ENCODE measurements at regions not wholly inside any gene's neighbourhood (a gene's known extent, or its start where the extent isn't known, plus 50 kb on each side); places are given as distances from the start of the nearest gene placed in this dataset.

GRCh38 chr13:106129273-106129672, 406.2 kb downstream of the EFNB2 start:
- no peak for DNase-seq (ENCODE audit: low read depth)

GRCh38 chr13:106122234-106122633, 413.2 kb downstream of the EFNB2 start:
- DNase-seq (ENCODE audit: low read depth), result no peak

GRCh38 chr13:106121173-106121754, 414.2 kb downstream of the EFNB2 start:
- DNase-seq (ENCODE audit: low read depth), result no peak

- no peak for DNase-seq (ENCODE audit: low read depth)
Measured at GRCh38 chr13:106118996-106119395, 416.5 kb downstream of the EFNB2 start.

GRCh38 chr13:106118050-106118449, 417.4 kb downstream of the EFNB2 start:
- no peak for DNase-seq (ENCODE audit: low read depth)

GRCh38 chr13:106117640-106118039, 417.8 kb downstream of the EFNB2 start:
- DNase-seq (ENCODE audit: low read depth), result no peak

GRCh38 chr13:106117035-106117434, 418.4 kb downstream of the EFNB2 start:
- no peak for DNase-seq (ENCODE audit: low read depth)

- no peak for DNase-seq (ENCODE audit: low read depth)
Measured at GRCh38 chr13:106115081-106115480, 420.4 kb downstream of the EFNB2 start.

- no peak for DNase-seq (ENCODE audit: low read depth)
Measured at GRCh38 chr13:106113796-106114195, 421.7 kb downstream of the EFNB2 start.

- no peak for DNase-seq (ENCODE audit: low read depth)
Measured at GRCh38 chr13:106112191-106112590, 423.3 kb downstream of the EFNB2 start.

- DNase-seq (ENCODE audit: low read depth), result no peak
Measured at GRCh38 chr13:106110241-106110855, 425.1 kb downstream of the EFNB2 start.

GRCh38 chr13:106109391-106109791, 426.1 kb downstream of the EFNB2 start:
- peak; percentile 79 for DNase-seq (ENCODE audit: low read depth)

- no peak for DNase-seq (ENCODE audit: low read depth)
Measured at GRCh38 chr13:106108346-106108745, 427.1 kb downstream of the EFNB2 start.

GRCh38 chr13:106107061-106107460, 428.4 kb downstream of the EFNB2 start:
- no peak for DNase-seq (ENCODE audit: low read depth)

- DNase-seq (ENCODE audit: low read depth), result no peak
Measured at GRCh38 chr13:106105153-106105552, 430.3 kb downstream of the EFNB2 start.

GRCh38 chr13:106104281-106104901, 431.1 kb downstream of the EFNB2 start:
- DNase-seq (ENCODE audit: low read depth), result peak; percentile 78

GRCh38 chr13:106103779-106104178, 431.7 kb downstream of the EFNB2 start:
- DNase-seq (ENCODE audit: low read depth), result peak; percentile 81

GRCh38 chr13:106102786-106103185, 432.7 kb downstream of the EFNB2 start:
- no peak for DNase-seq (ENCODE audit: low read depth)

- DNase-seq (ENCODE audit: low read depth), result no peak
Measured at GRCh38 chr13:106101201-106101600, 434.3 kb downstream of the EFNB2 start.

GRCh38 chr13:106100171-106100919, 435.1 kb downstream of the EFNB2 start:
- no peak for DNase-seq (ENCODE audit: low read depth)

- DNase-seq (ENCODE audit: low read depth), result no peak
Measured at GRCh38 chr13:106099765-106100164, 435.7 kb downstream of the EFNB2 start.

GRCh38 chr13:106098778-106099177, 436.7 kb downstream of the EFNB2 start:
- DNase-seq (ENCODE audit: low read depth), result no peak

GRCh38 chr13:106096661-106097092, 438.8 kb downstream of the EFNB2 start:
- DNase-seq (ENCODE audit: low read depth), result no peak

Measured in GM04503 (cell line).